ENCODE measurements at regions not wholly inside any gene's neighbourhood (a gene's known extent, or its start where the extent isn't known, plus 50 kb on each side); places are given as distances from the start of the nearest gene placed in this dataset.

DNA sequence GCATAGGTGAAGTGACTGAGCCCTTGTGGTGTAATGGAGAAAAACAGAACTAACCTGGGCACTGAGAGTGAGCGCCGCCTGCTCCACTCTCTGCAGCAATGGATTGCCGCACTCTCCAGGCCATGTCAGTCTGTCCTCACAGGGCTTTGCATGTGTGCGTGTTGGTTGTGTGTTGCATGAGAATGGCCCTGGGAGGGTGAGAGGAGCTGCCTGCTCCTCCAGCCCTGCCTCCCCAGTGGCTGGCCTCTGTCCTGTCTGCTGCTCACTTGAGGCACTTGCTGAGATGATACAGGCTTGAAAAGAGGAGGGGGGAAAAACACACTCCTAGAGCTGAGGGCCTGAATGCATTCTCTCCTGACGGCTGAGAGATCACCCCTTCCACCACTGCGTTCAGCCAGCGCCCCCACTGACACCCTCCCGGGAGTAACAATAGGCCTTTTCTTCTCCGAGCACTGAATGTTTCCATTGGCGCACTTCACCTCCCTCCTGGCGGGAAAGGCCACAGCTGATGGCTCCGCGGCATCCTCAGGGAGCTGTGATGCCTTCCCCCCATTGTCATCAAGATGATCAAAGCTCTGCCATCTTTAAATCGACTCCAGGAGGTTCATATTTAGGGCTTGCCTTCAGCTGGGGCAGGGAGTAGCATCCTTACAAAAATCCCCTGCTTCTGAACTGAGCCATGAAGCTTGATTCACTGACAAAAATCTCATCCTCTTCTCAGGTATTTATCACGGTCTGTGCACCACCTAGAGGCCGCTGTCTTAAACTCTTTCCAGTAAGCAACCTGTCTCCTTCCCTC lies 49.9 kb upstream of the DAPL1 start:
- peaks cover 8% of the 10 kb centered on the region for H3K27me3 Mint-ChIP-seq (ENCODE audit: low read depth)
- ATAC-seq (peak; percentile 82), DNase-seq (ENCODE audit: low spot score) (peak; percentile 66)
- H3K9me3 Mint-ChIP-seq = no peaks in the 10 kb centered on the region
- H3K4me1 Mint-ChIP-seq = peaks cover 23% of the 10 kb centered on the region
- H3K36me3 Mint-ChIP-seq = no peaks in the 10 kb centered on the region
- POLR2A ChIA-PET = interaction anchor here (0.7 to 2.1 kb wide), 4 partner anchors 9 to 712 kb away, joined by 3 to 6 read pairs (median 3); partner anchors contain the start of genes CCDC148 and PKP4
- peak overlapping the region; percentile 71 for H3K4me3 Mint-ChIP-seq
- CTCF ChIA-PET = interaction anchor here (0.5 to 8.1 kb wide), 52 partner anchors 8 to 949 kb away, joined by 3 to 132 read pairs (median 5); partner anchors contain the start of genes CCDC148 and PKP4
- 0 out of 2 replicates have a peak overlapping the region, but pooled peaks have one; percentile 25 for H3K27ac Mint-ChIP-seq
- TF ChIP-seq JAZF1 (CRISPR knock-in tag; IDR thresholded peaks at IDR 0.05) (no peak), ZNF423 (CRISPR knock-in tag; IDR thresholded peaks at IDR 0.05) (0 out of 2 replicates have a peak, but pooled peaks have one; percentile 20), PRDM15 (CRISPR knock-in tag; IDR thresholded peaks at IDR 0.05) (no peak), ATF1 (CRISPR knock-in tag; IDR thresholded peaks at IDR 0.05) (no peak), GTF2I (CRISPR knock-in tag; conservative IDR thresholded peaks at IDR 0.05) (no peak), IRF2 (CRISPR knock-in tag; IDR thresholded peaks at IDR 0.05; ENCODE audit: borderline replicate concordance, low read depth) (no peak), FOXP4 (CRISPR knock-in tag; IDR thresholded peaks at IDR 0.05) (0 out of 2 replicates have a peak, but pooled peaks have one; percentile 11), ESRRA (CRISPR knock-in tag; IDR thresholded peaks at IDR 0.05; ENCODE audit: borderline replicate concordance) (no peak), ZNF671 (CRISPR knock-in tag; IDR thresholded peaks at IDR 0.05) (no peak), CTCF (IDR thresholded peaks at IDR 0.05) (peak; percentile 5; the same call in 1 of the 2 replicates), ATF6 (CRISPR knock-in tag; IDR thresholded peaks at IDR 0.05) (no peak), FOXP1 (CRISPR knock-in tag; IDR thresholded peaks at IDR 0.05; ENCODE audit: borderline replicate concordance) (no peak), EMX1 (CRISPR knock-in tag; IDR thresholded peaks at IDR 0.05) (no peak), GABPB1 (CRISPR knock-in tag; IDR thresholded peaks at IDR 0.05) (no peak), ZNF138 (CRISPR knock-in tag; conservative IDR thresholded peaks at IDR 0.05) (no peak), E2F5 (CRISPR knock-in tag; IDR thresholded peaks at IDR 0.05) (peak; percentile 79), PRRX2 (CRISPR knock-in tag; IDR thresholded peaks at IDR 0.05) (no peak), MYBL2 (CRISPR knock-in tag; IDR thresholded peaks at IDR 0.05) (no peak), TEAD4 (CRISPR knock-in tag; IDR thresholded peaks at IDR 0.05) (no peak), ZNF396 (CRISPR knock-in tag; IDR thresholded peaks at IDR 0.05; ENCODE audit: borderline replicate concordance) (0 out of 2 replicates have a peak, but pooled peaks have one; percentile 40)
- TF ChIP-seq, protein P1, sequence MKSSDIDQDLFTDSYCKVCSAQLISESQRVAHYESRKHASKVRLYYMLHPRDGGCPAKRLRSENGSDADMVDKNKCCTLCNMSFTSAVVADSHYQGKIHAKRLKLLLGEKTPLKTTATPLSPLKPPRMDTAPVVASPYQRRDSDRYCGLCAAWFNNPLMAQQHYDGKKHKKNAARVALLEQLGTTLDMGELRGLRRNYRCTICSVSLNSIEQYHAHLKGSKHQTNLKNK (CRISPR knock-in tag; IDR thresholded peaks at IDR 0.05) = no peak
- TF ChIP-seq, protein P2, sequence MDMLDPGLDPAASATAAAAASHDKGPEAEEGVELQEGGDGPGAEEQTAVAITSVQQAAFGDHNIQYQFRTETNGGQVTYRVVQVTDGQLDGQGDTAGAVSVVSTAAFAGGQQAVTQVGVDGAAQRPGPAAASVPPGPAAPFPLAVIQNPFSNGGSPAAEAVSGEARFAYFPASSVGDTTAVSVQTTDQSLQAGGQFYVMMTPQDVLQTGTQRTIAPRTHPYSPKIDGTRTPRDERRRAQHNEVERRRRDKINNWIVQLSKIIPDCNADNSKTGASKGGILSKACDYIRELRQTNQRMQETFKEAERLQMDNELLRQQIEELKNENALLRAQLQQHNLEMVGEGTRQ (CRISPR knock-in tag; IDR thresholded peaks at IDR 0.05) = no peak
- TF ChIP-seq, protein P3, sequence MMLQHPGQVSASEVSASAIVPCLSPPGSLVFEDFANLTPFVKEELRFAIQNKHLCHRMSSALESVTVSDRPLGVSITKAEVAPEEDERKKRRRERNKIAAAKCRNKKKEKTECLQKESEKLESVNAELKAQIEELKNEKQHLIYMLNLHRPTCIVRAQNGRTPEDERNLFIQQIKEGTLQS (CRISPR knock-in tag; conservative IDR thresholded peaks at IDR 0.05) = no peak
